A549 (cell line): ENCODE measurements at regions not wholly inside any gene's neighbourhood (a gene's known extent, or its start where the extent isn't known, plus 50 kb on each side); places are given as distances from the start of the nearest gene placed in this dataset.

Experiments used
- CBX8 ChIP-seq: fragments of 200-600 bp; sonication (generic); IDR thresholded peaks from 2 replicates; pipeline ENCODE4 v1.6.1; 2016
- GATA3 ChIP-seq: IDR thresholded peaks from 2 replicates; pipeline ENCODE4 v1.6.1; 2012; ENCODE audit warnings: borderline replicate concordance
- HOXB5 ChIP-seq: fragments of 250-450 bp; sonication (Bioruptor Pico); IDR thresholded peaks from 2 replicates; pipeline ENCODE4 v1.5.0; 2020; ENCODE audit warnings: mild to moderate bottlenecking, moderate library complexity
- JUNB ChIP-seq: fragments of >200 bp; sonication (Bioruptor Twin); formaldehyde crosslinking; IDR thresholded peaks from 2 replicates; pipeline ENCODE4 v1.6.1; 2016
- POLR2A ChIP-seq: IDR thresholded peaks from 2 replicates; pipeline ENCODE4 v1.6.1; 2012; ENCODE audit warnings: mild to moderate bottlenecking, low read length
- ZC3H11A ChIP-seq: fragments of 450-650 bp; IDR thresholded peaks from 2 replicates; pipeline ENCODE4 v1.6.1; 2014; ENCODE audit warnings: antibody characterized with exemption, mild to moderate bottlenecking
- TF ChIP-seq, protein P1 (sequence below): fragments of >200 bp; sonication (Bioruptor Twin); formaldehyde crosslinking; IDR thresholded peaks from 3 replicates; pipeline ENCODE4 v1.5.1; 2016
- TF ChIP-seq, protein P2 (sequence below): fragments of 200-600 bp; sonication (generic); IDR thresholded peaks from 2 replicates; pipeline ENCODE4 v1.6.1; 2016; ENCODE audit warnings: antibody characterized with exemption, mild to moderate bottlenecking, moderate library complexity

DNA sequence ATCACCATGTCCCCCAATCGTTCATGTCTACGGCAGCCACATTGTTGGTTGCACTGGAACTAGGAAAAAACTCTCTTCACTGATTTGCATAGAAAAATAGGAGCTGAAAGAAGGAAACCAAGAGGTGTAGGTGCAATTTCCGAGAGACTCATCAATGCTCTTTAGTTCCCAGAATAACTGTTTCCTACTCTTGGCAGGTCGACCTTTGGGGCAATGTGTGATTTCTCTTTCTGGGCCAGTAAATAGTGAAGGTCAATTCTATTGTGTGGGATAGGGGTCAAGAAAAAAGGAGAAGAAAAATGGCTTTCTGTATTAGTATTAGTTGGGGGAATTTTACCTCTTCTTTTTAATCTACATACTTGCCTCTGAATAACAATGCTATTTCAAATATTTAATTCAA, 55.9 kb upstream of the PDE5A start:
- TF ChIP-seq, protein P1, sequence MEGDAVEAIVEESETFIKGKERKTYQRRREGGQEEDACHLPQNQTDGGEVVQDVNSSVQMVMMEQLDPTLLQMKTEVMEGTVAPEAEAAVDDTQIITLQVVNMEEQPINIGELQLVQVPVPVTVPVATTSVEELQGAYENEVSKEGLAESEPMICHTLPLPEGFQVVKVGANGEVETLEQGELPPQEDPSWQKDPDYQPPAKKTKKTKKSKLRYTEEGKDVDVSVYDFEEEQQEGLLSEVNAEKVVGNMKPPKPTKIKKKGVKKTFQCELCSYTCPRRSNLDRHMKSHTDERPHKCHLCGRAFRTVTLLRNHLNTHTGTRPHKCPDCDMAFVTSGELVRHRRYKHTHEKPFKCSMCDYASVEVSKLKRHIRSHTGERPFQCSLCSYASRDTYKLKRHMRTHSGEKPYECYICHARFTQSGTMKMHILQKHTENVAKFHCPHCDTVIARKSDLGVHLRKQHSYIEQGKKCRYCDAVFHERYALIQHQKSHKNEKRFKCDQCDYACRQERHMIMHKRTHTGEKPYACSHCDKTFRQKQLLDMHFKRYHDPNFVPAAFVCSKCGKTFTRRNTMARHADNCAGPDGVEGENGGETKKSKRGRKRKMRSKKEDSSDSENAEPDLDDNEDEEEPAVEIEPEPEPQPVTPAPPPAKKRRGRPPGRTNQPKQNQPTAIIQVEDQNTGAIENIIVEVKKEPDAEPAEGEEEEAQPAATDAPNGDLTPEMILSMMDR: no peak
- TF ChIP-seq, protein P2, sequence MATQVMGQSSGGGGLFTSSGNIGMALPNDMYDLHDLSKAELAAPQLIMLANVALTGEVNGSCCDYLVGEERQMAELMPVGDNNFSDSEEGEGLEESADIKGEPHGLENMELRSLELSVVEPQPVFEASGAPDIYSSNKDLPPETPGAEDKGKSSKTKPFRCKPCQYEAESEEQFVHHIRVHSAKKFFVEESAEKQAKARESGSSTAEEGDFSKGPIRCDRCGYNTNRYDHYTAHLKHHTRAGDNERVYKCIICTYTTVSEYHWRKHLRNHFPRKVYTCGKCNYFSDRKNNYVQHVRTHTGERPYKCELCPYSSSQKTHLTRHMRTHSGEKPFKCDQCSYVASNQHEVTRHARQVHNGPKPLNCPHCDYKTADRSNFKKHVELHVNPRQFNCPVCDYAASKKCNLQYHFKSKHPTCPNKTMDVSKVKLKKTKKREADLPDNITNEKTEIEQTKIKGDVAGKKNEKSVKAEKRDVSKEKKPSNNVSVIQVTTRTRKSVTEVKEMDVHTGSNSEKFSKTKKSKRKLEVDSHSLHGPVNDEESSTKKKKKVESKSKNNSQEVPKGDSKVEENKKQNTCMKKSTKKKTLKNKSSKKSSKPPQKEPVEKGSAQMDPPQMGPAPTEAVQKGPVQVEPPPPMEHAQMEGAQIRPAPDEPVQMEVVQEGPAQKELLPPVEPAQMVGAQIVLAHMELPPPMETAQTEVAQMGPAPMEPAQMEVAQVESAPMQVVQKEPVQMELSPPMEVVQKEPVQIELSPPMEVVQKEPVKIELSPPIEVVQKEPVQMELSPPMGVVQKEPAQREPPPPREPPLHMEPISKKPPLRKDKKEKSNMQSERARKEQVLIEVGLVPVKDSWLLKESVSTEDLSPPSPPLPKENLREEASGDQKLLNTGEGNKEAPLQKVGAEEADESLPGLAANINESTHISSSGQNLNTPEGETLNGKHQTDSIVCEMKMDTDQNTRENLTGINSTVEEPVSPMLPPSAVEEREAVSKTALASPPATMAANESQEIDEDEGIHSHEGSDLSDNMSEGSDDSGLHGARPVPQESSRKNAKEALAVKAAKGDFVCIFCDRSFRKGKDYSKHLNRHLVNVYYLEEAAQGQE: no peak
- TF ChIP-seq HOXB5 (CRISPR knock-in tag): no peak
- no peak for TF ChIP-seq GATA3
- no peak for TF ChIP-seq ZC3H11A
- no peak for TF ChIP-seq CBX8
- TF ChIP-seq POLR2A: no peak
- TF ChIP-seq JUNB: no peak
